Activated B cell treated with CpG ODN at 0.5 μM for 24 hours (primary cell): ENCODE measurements at regions not wholly inside any gene's neighbourhood (a gene's known extent, or its start where the extent isn't known, plus 50 kb on each side); places are given as distances from the start of the nearest gene placed in this dataset.
"Not testable (repeated sequence)": the region's sequence is repeated elsewhere in the genome, so short reads cannot be mapped to it uniquely, and the experiment has no call there.

Source experiments
- ATAC-seq: fragments of 200-7000 bp; cut with Tn5 transposase; one replicate; pipeline ENCODE4 v1.10.0; 2021; ENCODE audit warnings: low read depth, mild to moderate bottlenecking, moderate library complexity
- CTCF ChIA-PET: fragments of 350-600 bp; sonication (Branson Sonifier 250); formaldehyde crosslinking; loops from one replicate; lab custom pipeline; 2021; ENCODE audit warnings: antibody characterized with exemption; lab: Charles Lee
- POLR2A ChIA-PET: fragments of 350-600 bp; sonication (Branson Sonifier 250); formaldehyde crosslinking; loops from one replicate; lab custom pipeline; 2021; ENCODE audit warnings: antibody characterized with exemption; lab: Charles Lee
- DNase-seq: peaks from one replicate; pipeline ENCODE4 v3.0.0; 2022
- H3K27ac Mint-ChIP-seq: one replicate; pipeline ENCODE4 v1.8.0; 2020; ENCODE audit warnings: mixed read lengths
- H3K27me3 Mint-ChIP-seq: one replicate; pipeline ENCODE4 v1.8.0; 2021; ENCODE audit warnings: mixed read lengths
- H3K36me3 Mint-ChIP-seq: one replicate; pipeline ENCODE4 v1.8.0; 2021; ENCODE audit warnings: low read depth, mixed read lengths
- H3K4me1 Mint-ChIP-seq: one replicate; pipeline ENCODE4 v1.8.0; 2021; ENCODE audit warnings: mixed read lengths
- H3K4me3 Mint-ChIP-seq: one replicate; pipeline ENCODE4 v1.8.0; 2020; ENCODE audit warnings: mild to moderate bottlenecking, mixed read lengths
- H3K9me3 Mint-ChIP-seq: one replicate; pipeline ENCODE4 v1.8.0; 2020; ENCODE audit warnings: mixed read lengths
- intact Hi-C: fragments of 100-400 bp; cut with micrococcal nuclease; formaldehyde crosslinking; loops from one replicate; pipeline ENCODE4 v1.15.1; 2024
- TF ChIP-seq, protein P1 (sequence below): fragments of 200-600 bp; IDR thresholded peaks from one replicate; pipeline ENCODE4 v1.8.0; 2022; ENCODE audit warnings: antibody characterized with exemption, mild to moderate bottlenecking

DNA sequence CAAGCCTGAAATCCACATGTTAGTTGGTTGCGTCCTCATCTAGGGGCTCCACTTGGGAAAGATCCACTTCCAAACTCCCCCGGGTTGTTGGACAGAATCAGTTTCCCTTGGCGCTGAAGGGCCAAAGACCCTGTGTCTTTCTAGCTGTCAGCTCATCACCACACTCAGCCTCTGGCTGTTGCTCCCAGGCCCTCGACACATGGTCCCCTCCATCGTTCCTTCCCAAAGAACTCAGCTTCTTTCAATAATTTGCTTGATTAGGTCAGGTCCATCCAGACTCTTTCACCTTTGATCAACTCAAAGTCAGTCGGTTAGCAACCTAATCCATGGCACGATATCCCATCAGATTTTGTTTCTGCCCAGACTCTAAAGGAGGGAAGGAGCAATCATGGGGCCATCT is 254.8 kb upstream of the SULF2 start:
- CTCF ChIA-PET: no interaction called here
- Mint-ChIP-seq H3K27me3 (peaks cover 6% of the 10 kb centered on the region), H3K4me3 (no peak overlapping the region), H3K9me3 (peaks cover 8% of the 10 kb centered on the region), H3K36me3 (no peaks in the 10 kb centered on the region), H3K27ac (no peak overlapping the region), H3K4me1 (no peaks in the 10 kb centered on the region)
- DNase-seq (no peak), ATAC-seq (no peak)
- TF ChIP-seq, protein P1, sequence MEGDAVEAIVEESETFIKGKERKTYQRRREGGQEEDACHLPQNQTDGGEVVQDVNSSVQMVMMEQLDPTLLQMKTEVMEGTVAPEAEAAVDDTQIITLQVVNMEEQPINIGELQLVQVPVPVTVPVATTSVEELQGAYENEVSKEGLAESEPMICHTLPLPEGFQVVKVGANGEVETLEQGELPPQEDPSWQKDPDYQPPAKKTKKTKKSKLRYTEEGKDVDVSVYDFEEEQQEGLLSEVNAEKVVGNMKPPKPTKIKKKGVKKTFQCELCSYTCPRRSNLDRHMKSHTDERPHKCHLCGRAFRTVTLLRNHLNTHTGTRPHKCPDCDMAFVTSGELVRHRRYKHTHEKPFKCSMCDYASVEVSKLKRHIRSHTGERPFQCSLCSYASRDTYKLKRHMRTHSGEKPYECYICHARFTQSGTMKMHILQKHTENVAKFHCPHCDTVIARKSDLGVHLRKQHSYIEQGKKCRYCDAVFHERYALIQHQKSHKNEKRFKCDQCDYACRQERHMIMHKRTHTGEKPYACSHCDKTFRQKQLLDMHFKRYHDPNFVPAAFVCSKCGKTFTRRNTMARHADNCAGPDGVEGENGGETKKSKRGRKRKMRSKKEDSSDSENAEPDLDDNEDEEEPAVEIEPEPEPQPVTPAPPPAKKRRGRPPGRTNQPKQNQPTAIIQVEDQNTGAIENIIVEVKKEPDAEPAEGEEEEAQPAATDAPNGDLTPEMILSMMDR: no peak
- POLR2A ChIA-PET: no interaction called here
- intact Hi-C loops: no loop called here

DNA sequence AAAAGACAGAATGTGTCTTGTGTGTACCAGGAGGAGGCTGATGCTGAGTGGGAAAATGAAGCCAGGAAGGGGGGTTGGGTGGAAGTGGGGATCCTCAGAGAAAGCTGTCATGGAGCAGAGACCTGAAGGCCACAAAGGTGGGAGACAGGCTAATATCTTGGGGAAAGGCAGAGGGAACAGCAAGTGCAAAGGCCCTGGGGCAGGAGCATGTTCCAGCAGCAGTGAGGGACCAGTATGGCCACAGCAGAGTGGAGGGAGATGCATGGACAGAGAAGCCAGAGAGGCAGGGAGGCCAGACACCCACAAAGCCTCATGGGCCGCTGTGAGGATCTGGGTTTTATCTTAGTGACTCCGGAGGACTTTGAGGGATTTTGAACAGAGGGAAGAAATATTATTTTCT is 254.2 kb upstream of the SULF2 start:
- intact Hi-C loops: no loop called here
- DNase-seq: no peak
- Mint-ChIP-seq H3K4me1 (no peaks in the 10 kb centered on the region), H3K36me3 (no peaks in the 10 kb centered on the region), H3K27me3 (peaks cover 6% of the 10 kb centered on the region), H3K9me3 (peaks cover 8% of the 10 kb centered on the region), H3K4me3 (no peak overlapping the region), H3K27ac (no peak overlapping the region)
- ChIA-PET POLR2A (no interaction called here), CTCF (no interaction called here)
- TF ChIP-seq, protein P1: no peak
- ATAC-seq: no peak

DNA sequence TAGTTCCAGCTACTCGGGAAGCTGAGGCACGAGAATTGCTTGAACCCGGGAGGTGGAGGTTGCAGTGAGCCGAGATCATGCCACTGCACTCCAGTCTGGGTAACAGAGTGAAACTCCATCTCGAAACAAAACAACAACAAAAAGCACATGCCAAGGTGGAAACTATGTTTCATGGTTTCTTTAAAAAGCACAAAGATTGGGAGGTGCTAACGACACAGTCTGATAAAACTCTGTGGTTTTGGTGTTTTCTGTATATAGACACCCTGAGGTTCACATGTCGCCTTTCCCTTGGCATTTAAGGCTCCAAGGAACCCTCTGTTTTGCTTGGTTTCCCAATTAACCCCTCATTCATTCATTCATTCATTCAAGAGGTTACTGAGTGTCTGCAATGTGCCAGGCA is 253.4 kb upstream of the SULF2 start:
- ATAC-seq (no peak), DNase-seq (no peak)
- ChIA-PET CTCF (no interaction called here), POLR2A (no interaction called here)
- H3K4me3 Mint-ChIP-seq: no peak overlapping the region
- peaks cover 8% of the 10 kb centered on the region for H3K9me3 Mint-ChIP-seq
- intact Hi-C loops: no loop called here
- H3K4me1 Mint-ChIP-seq: no peaks in the 10 kb centered on the region
- H3K36me3 Mint-ChIP-seq: no peaks in the 10 kb centered on the region
- TF ChIP-seq, protein P1: no peak
- no peak overlapping the region for H3K27ac Mint-ChIP-seq
- peaks cover 6% of the 10 kb centered on the region for H3K27me3 Mint-ChIP-seq

DNA sequence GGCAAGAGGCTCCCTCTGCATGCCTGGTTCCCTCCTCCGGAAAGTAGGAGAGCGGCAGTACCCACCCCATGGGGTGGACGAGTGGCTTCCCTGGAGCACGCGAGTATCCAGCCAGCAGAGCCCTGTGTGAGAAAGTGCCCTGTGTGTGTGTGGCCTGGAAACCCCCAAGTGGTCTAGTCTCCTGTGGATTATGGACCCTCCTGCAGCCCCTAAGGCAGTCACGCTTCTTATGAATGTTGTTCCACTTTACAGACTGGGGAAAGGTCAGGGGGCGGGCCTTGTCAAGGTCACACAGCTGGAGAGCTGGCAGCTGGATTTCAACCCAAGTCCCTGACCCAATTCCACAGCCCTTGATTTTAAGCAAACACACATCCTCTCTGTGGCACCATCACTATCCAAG is 252.5 kb upstream of the SULF2 start:
- ATAC-seq, H3K4me3 Mint-ChIP-seq, H3K4me1 Mint-ChIP-seq, intact Hi-C loops, H3K27me3 Mint-ChIP-seq, POLR2A ChIA-PET, CTCF ChIA-PET, H3K36me3 Mint-ChIP-seq, DNase-seq, H3K27ac Mint-ChIP-seq: not testable (repeated sequence)
- H3K9me3 Mint-ChIP-seq: peaks cover 11% of the 10 kb centered on the region

DNA sequence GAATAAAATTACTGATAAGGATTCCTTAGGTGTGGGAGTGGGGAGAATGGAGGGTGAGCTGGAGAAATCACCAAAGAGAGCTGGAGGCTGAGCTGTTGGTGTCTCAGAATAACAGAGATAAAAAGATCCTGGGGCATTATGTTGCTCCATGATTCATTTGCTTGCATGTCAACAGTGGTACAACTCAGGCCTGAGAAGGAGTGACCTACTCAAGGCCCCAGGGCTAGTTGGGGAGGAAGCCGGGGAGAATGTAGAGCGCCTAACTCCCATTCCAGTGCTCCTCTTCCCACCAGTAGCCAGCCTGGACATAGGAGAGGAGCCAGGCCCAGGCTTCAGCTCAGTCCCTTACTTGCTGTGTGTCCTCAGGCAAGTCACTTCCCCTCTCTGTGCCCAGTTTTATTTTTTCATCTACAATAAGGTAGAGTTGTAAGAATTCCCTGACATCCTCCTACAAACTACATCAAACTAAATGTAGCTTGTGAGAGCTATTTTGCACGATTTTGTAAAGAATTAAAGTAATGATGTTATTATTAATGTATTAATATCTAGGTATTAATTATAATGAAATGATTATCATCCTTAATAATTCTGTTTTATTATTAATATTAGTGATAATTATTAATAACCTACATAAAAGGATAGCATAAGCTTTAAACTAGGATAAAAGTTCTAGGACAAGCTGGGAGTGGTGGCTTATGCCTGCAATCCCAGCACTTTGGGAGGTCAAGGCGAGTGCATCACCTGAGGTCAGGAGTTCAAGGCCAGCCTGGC is 250.9 kb upstream of the SULF2 start:
- POLR2A ChIA-PET: no interaction called here
- TF ChIP-seq, protein P1: no peak
- H3K27ac Mint-ChIP-seq: no peak overlapping the region
- CTCF ChIA-PET: no interaction called here
- no peaks in the 10 kb centered on the region for H3K4me1 Mint-ChIP-seq
- peaks cover 11% of the 10 kb centered on the region for H3K9me3 Mint-ChIP-seq
- no peak overlapping the region for H3K4me3 Mint-ChIP-seq
- peaks cover 6% of the 10 kb centered on the region for H3K27me3 Mint-ChIP-seq
- DNase-seq (no peak), ATAC-seq (no peak)
- intact Hi-C loops: no loop called here
- H3K36me3 Mint-ChIP-seq: no peaks in the 10 kb centered on the region

DNA sequence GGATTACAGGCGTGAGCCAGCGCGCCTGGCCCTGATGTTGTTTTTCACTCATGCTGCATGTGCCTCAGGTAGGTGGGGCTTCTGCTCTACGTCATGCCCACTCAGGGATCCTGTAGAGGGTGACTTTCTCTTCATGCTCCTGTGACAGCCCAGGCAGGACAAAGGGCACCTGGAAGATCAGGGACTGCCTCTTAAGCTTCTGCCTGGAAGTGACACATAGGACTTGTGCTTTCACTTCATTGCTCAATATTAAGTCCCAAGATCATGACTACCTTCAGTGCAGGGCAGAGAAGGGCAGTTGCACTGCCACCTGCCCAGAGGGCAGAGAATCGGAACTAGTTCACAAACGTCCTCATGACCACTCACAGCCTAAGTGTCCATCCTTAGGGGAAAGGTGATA is 249.5 kb upstream of the SULF2 start:
- Mint-ChIP-seq H3K27ac (no peak overlapping the region), H3K36me3 (no peaks in the 10 kb centered on the region), H3K4me3 (no peak overlapping the region), H3K9me3 (peaks cover 4% of the 10 kb centered on the region), H3K4me1 (no peaks in the 10 kb centered on the region), H3K27me3 (peaks cover 8% of the 10 kb centered on the region)
- CTCF ChIA-PET: no interaction called here
- intact Hi-C loops: no loop called here
- no peak for ATAC-seq
- DNase-seq: no peak
- TF ChIP-seq, protein P1: no peak
- POLR2A ChIA-PET: no interaction called here

DNA sequence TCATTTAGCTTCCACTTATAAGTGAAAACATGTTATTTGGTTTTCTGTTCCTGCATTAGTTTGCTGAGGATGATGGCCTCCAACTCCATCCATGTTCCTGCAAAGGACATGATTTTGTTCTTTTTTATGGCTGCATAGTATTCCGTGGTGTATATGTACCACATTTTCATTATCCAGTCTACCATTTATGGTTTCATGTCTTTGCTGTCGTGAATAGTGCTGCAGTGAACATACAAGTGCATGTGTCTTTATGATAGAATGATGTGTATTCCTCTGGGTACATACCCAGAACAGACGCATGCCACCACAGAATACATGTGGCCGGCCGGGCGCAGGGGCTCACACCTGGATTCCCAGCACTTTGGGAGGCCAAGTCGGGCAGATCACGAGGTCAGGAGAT is 247.7 kb upstream of the SULF2 start:
- H3K4me3 Mint-ChIP-seq, ATAC-seq, DNase-seq, CTCF ChIA-PET, intact Hi-C loops, H3K27ac Mint-ChIP-seq, H3K9me3 Mint-ChIP-seq, H3K4me1 Mint-ChIP-seq, H3K36me3 Mint-ChIP-seq, POLR2A ChIA-PET, H3K27me3 Mint-ChIP-seq: not testable (repeated sequence)
